ENCODE measurements at regions not wholly inside any gene's neighbourhood (a gene's known extent, or its start where the extent isn't known, plus 50 kb on each side); places are given as distances from the start of the nearest gene placed in this dataset.
"Not testable (repeated sequence)": the region's sequence is repeated elsewhere in the genome, so short reads cannot be mapped to it uniquely, and the experiment has no call there.

GRCh38 chr10:9057293-9057692 lies 1002.8 kb downstream of the GATA3 start:
- not testable (repeated sequence) for TF ChIP-seq CTCF (IDR thresholded peaks at IDR 0.05; ENCODE audit: low read depth, low read length, missing input control); RAD21 (IDR thresholded peaks at IDR 0.05); REST (IDR thresholded peaks at IDR 0.05); TAF1 (conservative IDR thresholded peaks at IDR 0.05); JUND (IDR thresholded peaks at IDR 0.05); MAX (IDR thresholded peaks at IDR 0.05); ATF3 (IDR thresholded peaks at IDR 0.05); YY1 (IDR thresholded peaks at IDR 0.05); EGR1 (IDR thresholded peaks at IDR 0.05; ENCODE audit: low read depth in 2 of 2); HNF4G (IDR thresholded peaks at IDR 0.05); NR2F2 (IDR thresholded peaks at IDR 0.05); SP1 (IDR thresholded peaks at IDR 0.05); GABPA (IDR thresholded peaks at IDR 0.05 in 1 of 2, conservative IDR thresholded peaks at IDR 0.05 in 1 of 2); ZBTB33 (IDR thresholded peaks at IDR 0.05)
